ENCODE measurements at regions not wholly inside any gene's neighbourhood (a gene's known extent, or its start where the extent isn't known, plus 50 kb on each side); places are given as distances from the start of the nearest gene placed in this dataset.

GRCh38 chr4:165784672-165785071 is 88.4 kb upstream of the TLL1 start:
- H3K4me3 ChIP-seq (ENCODE audit: low read depth, low read length) = no peak overlapping the region
- no peak for TF ChIP-seq CTCF (conservative IDR thresholded peaks at IDR 0.05; ENCODE audit: low read depth, low read length)
- no peak for DNase-seq (ENCODE audit: low read depth)

GRCh38 chr4:165785337-165785736 is 87.7 kb upstream of the TLL1 start:
- H3K4me3 ChIP-seq (ENCODE audit: low read depth, low read length) = no peak overlapping the region
- TF ChIP-seq CTCF (conservative IDR thresholded peaks at IDR 0.05; ENCODE audit: low read depth, low read length) = no peak
- DNase-seq (ENCODE audit: low read depth) = no peak

- H3K4me3 ChIP-seq (ENCODE audit: low read depth, low read length) = no peak overlapping the region
- DNase-seq (ENCODE audit: low read depth) = no peak
- no peak for TF ChIP-seq CTCF (conservative IDR thresholded peaks at IDR 0.05; ENCODE audit: low read depth, low read length)
These were observed 85.3 kb upstream of the TLL1 start for GRCh38 chr4:165787516-165788274.

- no peak for DNase-seq (ENCODE audit: low read depth)
- TF ChIP-seq CTCF (conservative IDR thresholded peaks at IDR 0.05; ENCODE audit: low read depth, low read length) = no peak
- no peak overlapping the region for H3K4me3 ChIP-seq (ENCODE audit: low read depth, low read length)
These were observed 84.2 kb upstream of the TLL1 start for GRCh38 chr4:165788686-165789463.

- no peak for DNase-seq (ENCODE audit: low read depth)
These were observed 79.8 kb upstream of the TLL1 start for GRCh38 chr4:165793236-165793635.

GRCh38 chr4:165794834-165795233 is 78.2 kb upstream of the TLL1 start:
- no peak for DNase-seq (ENCODE audit: low read depth)
- H3K4me3 ChIP-seq (ENCODE audit: low read depth, low read length) = no peak overlapping the region
- no peak for TF ChIP-seq CTCF (conservative IDR thresholded peaks at IDR 0.05; ENCODE audit: low read depth, low read length)

More at GRCh38 chr4:165793236-165793635, 79.8 kb upstream of the TLL1 start:
- no peak for TF ChIP-seq CTCF (conservative IDR thresholded peaks at IDR 0.05; ENCODE audit: low read depth, low read length)
- no peak overlapping the region for H3K4me3 ChIP-seq (ENCODE audit: low read depth, low read length)
